Ovary (tissue), 3 donors: ENCODE measurements at regions not wholly inside any gene's neighbourhood (a gene's known extent, or its start where the extent isn't known, plus 50 kb on each side); places are given as distances from the start of the nearest gene placed in this dataset.

Experiments
- CTCF ChIP-seq, 3 donors: fragments of 450-650 bp in 2 of 3; fragments of 200-600 bp in 1 of 3; IDR thresholded peaks; one replicate each; pipeline versions ENCODE4 v1.5.1 to v1.8.0; 2016 to 2022; ENCODE audit warnings: antibody characterized with exemption in 3 of 3, mild to moderate bottlenecking in 1 of 3
- EP300 ChIP-seq: sonication (generic); formaldehyde crosslinking; IDR thresholded peaks from one replicate; pipeline ENCODE4 v1.6.1; 2017; ENCODE audit warnings: antibody characterized with exemption
- POLR2A ChIP-seq: fragments of 450-650 bp; IDR thresholded peaks from one replicate; pipeline ENCODE4 v1.6.1; 2017; ENCODE audit warnings: antibody characterized with exemption, mild to moderate bottlenecking, moderate library complexity
- donor health status: DM: no; HTN: no; CAD: no.

- TF ChIP-seq POLR2A (no peak), CTCF (IDR thresholded peaks at IDR 0.05) (no peak), EP300 (no peak)
These were observed 179.3 kb downstream of the TMEM132E start for GRCh38 chr17:34758718-34759117.
